Neural cell (in vitro differentiated cells): ENCODE measurements at regions not wholly inside any gene's neighbourhood (a gene's known extent, or its start where the extent isn't known, plus 50 kb on each side); places are given as distances from the start of the nearest gene placed in this dataset.
A peak's percentile ranks its signal among the peaks of the same experiment; 100 is the strongest.

Experiments used
- CTCF ChIP-seq: fragments of 450-650 bp; IDR thresholded peaks from 2 replicates; pipeline ENCODE4 v1.5.1; 2014; ENCODE audit warnings: antibody characterized with exemption, mild to moderate bottlenecking, moderate library complexity; ENCODE audit not compliant: poor library complexity, severe bottlenecking
- EP300 ChIP-seq: fragments of 450-650 bp; conservative IDR thresholded peaks from 2 replicates; pipeline ENCODE4 v1.6.1; 2014; ENCODE audit warnings: antibody characterized with exemption, mild to moderate bottlenecking, moderate library complexity; ENCODE audit not compliant: poor library complexity, severe bottlenecking
- EZH2 ChIP-seq: fragments of 200-600, 300-800 bp; shearing (Covaris generic), sonication (generic); IDR thresholded peaks from 2 replicates; pipeline ENCODE4 v1.6.1; 2014; ENCODE audit warnings: antibody characterized with exemption, low read length, borderline replicate concordance, mild to moderate bottlenecking; ENCODE audit not compliant: insufficient read depth, poor library complexity, severe bottlenecking
- POLR2AphosphoS5 ChIP-seq: IDR thresholded peaks from 2 replicates; pipeline ENCODE4 v1.6.1; 2012
- RAD21 ChIP-seq: fragments of 450-650 bp; conservative IDR thresholded peaks from 2 replicates; pipeline ENCODE4 v1.6.1; 2014; ENCODE audit warnings: antibody characterized with exemption, mild to moderate bottlenecking, moderate library complexity
- REST ChIP-seq: IDR thresholded peaks from 2 replicates; pipeline ENCODE4 v1.6.1; 2012; ENCODE audit warnings: borderline replicate concordance
- SMC3 ChIP-seq: fragments of 450-650 bp; conservative IDR thresholded peaks from 2 replicates; pipeline ENCODE4 v1.6.1; 2014; ENCODE audit warnings: antibody characterized with exemption, mild to moderate bottlenecking, moderate library complexity; ENCODE audit not compliant: poor library complexity
- TAF1 ChIP-seq: IDR thresholded peaks from 2 replicates; pipeline ENCODE4 v1.6.1; 2012; ENCODE audit warnings: low read depth

GRCh38 chr2:154941379-154941778 is 242.9 kb downstream of the KCNJ3 start:
- TF ChIP-seq CTCF (no peak), TAF1 (no peak), POLR2AphosphoS5 (peak; percentile 52), RAD21 (no peak), EZH2 (no peak), REST (no peak), SMC3 (no peak), EP300 (peak; percentile 69)
